ENCODE measurements at regions not wholly inside any gene's neighbourhood (a gene's known extent, or its start where the extent isn't known, plus 50 kb on each side); places are given as distances from the start of the nearest gene placed in this dataset.

GRCh38 chr11:127972816-127973215 lies 614.5 kb downstream of the ETS1 start:
- no peak for DNase-seq (ENCODE audit: low read depth)
- no peak for TF ChIP-seq CTCF (IDR thresholded peaks at IDR 0.05; ENCODE audit: control insufficient read depth, insufficient read depth, low read depth, low read length, missing control alignments)
- H3K4me3 ChIP-seq (ENCODE audit: control insufficient read depth, low read depth, low read length) = no peak overlapping the region

- no peak for DNase-seq (ENCODE audit: low read depth)
- H3K4me3 ChIP-seq (ENCODE audit: control insufficient read depth, low read depth, low read length) = no peak overlapping the region
- no peak for TF ChIP-seq CTCF (IDR thresholded peaks at IDR 0.05; ENCODE audit: control insufficient read depth, insufficient read depth, low read depth, low read length, missing control alignments)
Measured at GRCh38 chr11:127971448-127971847, 615.9 kb downstream of the ETS1 start.

GRCh38 chr11:127966821-127967220 lies 620.5 kb downstream of the ETS1 start:
- DNase-seq (ENCODE audit: low read depth) = no peak
- no peak overlapping the region for H3K4me3 ChIP-seq (ENCODE audit: control insufficient read depth, low read depth, low read length)
- TF ChIP-seq CTCF (IDR thresholded peaks at IDR 0.05; ENCODE audit: control insufficient read depth, insufficient read depth, low read depth, low read length, missing control alignments) = no peak

- no peak overlapping the region for H3K4me3 ChIP-seq (ENCODE audit: control insufficient read depth, low read depth, low read length)
- no peak for DNase-seq (ENCODE audit: low read depth)
- TF ChIP-seq CTCF (IDR thresholded peaks at IDR 0.05; ENCODE audit: control insufficient read depth, insufficient read depth, low read depth, low read length, missing control alignments) = no peak
Measured at GRCh38 chr11:127965939-127966668, 621.3 kb downstream of the ETS1 start.

GRCh38 chr11:127962416-127962815 lies 624.9 kb downstream of the ETS1 start:
- H3K4me3 ChIP-seq (ENCODE audit: control insufficient read depth, low read depth, low read length) = no peak overlapping the region
- DNase-seq (ENCODE audit: low read depth) = no peak
- TF ChIP-seq CTCF (IDR thresholded peaks at IDR 0.05; ENCODE audit: control insufficient read depth, insufficient read depth, low read depth, low read length, missing control alignments) = no peak

GRCh38 chr11:127950162-127950561 lies 637.2 kb downstream of the ETS1 start:
- H3K4me3 ChIP-seq (ENCODE audit: control insufficient read depth, low read depth, low read length) = no peak overlapping the region
- no peak for TF ChIP-seq CTCF (IDR thresholded peaks at IDR 0.05; ENCODE audit: control insufficient read depth, insufficient read depth, low read depth, low read length, missing control alignments)
- DNase-seq (ENCODE audit: low read depth) = no peak

Data from AG09309 (cell line).